GM12878 (cell line): ENCODE measurements at regions not wholly inside any gene's neighbourhood (a gene's known extent, or its start where the extent isn't known, plus 50 kb on each side); places are given as distances from the start of the nearest gene placed in this dataset.

Experiments
- ATAC-seq: fragments of 200-7000 bp; cut with Tn5 transposase; 3 replicates; pipeline ENCODE4 v1.9.1; 2020; ENCODE audit warnings: mild to moderate bottlenecking, moderate library complexity
- BruUV-seq: library from RNA; stranded (reverse); fragments of 400-500 nt; replicated peaks from 2 replicates; lab custom pipeline; 2021; lab: Mats Ljungman, UMichigan
- CTCF ChIA-PET: fragments of 300-600 bp; sonication (Branson Sonifier 250); formaldehyde crosslinking; extraction: SDS; loops from one replicate; lab custom pipeline; 2021; ENCODE audit warnings: inconsistent platforms; lab: Yijun Ruan, JAX
- POLR2A ChIA-PET: fragments of 350-600 bp; formaldehyde crosslinking; extraction: SDS; loops from one replicate; lab custom pipeline; 2021; ENCODE audit warnings: inconsistent platforms; lab: Charles Lee
- RAD21 ChIA-PET: fragments of 300-600 bp; sonication (Branson Sonifier 250); formaldehyde crosslinking; loops from one replicate; lab custom pipeline; 2023; ENCODE audit warnings: antibody characterized with exemption; ENCODE audit not compliant: unreplicated experiment; lab: Charles Lee
- SMC1A ChIA-PET: fragments of 300-600 bp; sonication (Branson Sonifier 250); formaldehyde crosslinking; loops from one replicate; lab custom pipeline; 2023; ENCODE audit not compliant: unreplicated experiment, uncharacterized antibody; lab: Charles Lee
- DNase-seq: peaks from one replicate; pipeline ENCODE4 v3.0.0-alpha.2; 2011; ENCODE audit warnings: low read depth, low spot score
- FAIRE-seq: peaks from 3 replicates; lab custom pipeline; 2011; peaks lifted over from hg19 to GRCh38; lab: Jason Lieb, UNC
- H2AFZ ChIP-seq: 2 replicates; pipeline ENCODE4 v1.6.0; 2011; ENCODE audit warnings: low read depth, low read length, control low read depth; ENCODE audit not compliant: control insufficient read depth
- H3K27ac ChIP-seq: 2 replicates; pipeline ENCODE4 v1.5.1; 2011; ENCODE audit warnings: control low read depth; ENCODE audit not compliant: control insufficient read depth, insufficient read depth
- H3K27me3 ChIP-seq, 2 experiments: replicated peaks in 1 of 2; 2 replicates each; pipeline versions ENCODE4 v1.6.0 to v1.6.1; 2011; ENCODE audit warnings: low read length in 1 of 2; ENCODE audit not compliant: control insufficient read depth in 2 of 2, insufficient read depth in 2 of 2
- H3K36me3 ChIP-seq, 2 experiments: 2 replicates each; pipeline ENCODE4 v1.5.1; 2011; ENCODE audit warnings: low read length in 1 of 2; ENCODE audit not compliant: control insufficient read depth in 2 of 2, insufficient read depth in 2 of 2
- H3K4me1 ChIP-seq: 2 replicates; pipeline ENCODE4 v1.6.1; 2011; ENCODE audit warnings: mild to moderate bottlenecking, low read length, moderate library complexity, mixed read lengths; ENCODE audit not compliant: control insufficient read depth, insufficient read depth
- H3K4me2 ChIP-seq: 2 replicates; pipeline ENCODE4 v1.6.0; 2011; ENCODE audit warnings: control low read depth; ENCODE audit not compliant: control insufficient read depth, insufficient read depth
- H3K4me3 ChIP-seq: fragments of 200-600 bp; sonication (generic); 2 replicates; pipeline ENCODE4 v1.5.1; 2016
- H3K79me2 ChIP-seq: 2 replicates; pipeline ENCODE4 v1.6.0; 2011; ENCODE audit warnings: low read length; ENCODE audit not compliant: control insufficient read depth, insufficient read depth
- H3K9ac ChIP-seq: 2 replicates; pipeline ENCODE4 v1.8.0; 2011; ENCODE audit warnings: low read length, control low read depth, mixed read lengths; ENCODE audit not compliant: control insufficient read depth, insufficient read depth
- H3K9me3 ChIP-seq: replicated peaks from 3 replicates; pipeline ENCODE4 v1.5.1; 2011; ENCODE audit warnings: mild to moderate bottlenecking, low read length; ENCODE audit not compliant: control insufficient read depth, insufficient read depth
- H4K20me1 ChIP-seq: 2 replicates; pipeline ENCODE4 v1.6.0; 2011; ENCODE audit not compliant: control insufficient read depth, insufficient read depth
- ATF3 ChIP-seq: IDR thresholded peaks from 2 replicates; pipeline ENCODE4 v1.6.1; 2011; ENCODE audit warnings: low read depth, mild to moderate bottlenecking, low read length, moderate library complexity, borderline replicate concordance; ENCODE audit errors: extremely low read depth
- CBX5 ChIP-seq: sonication (generic); IDR thresholded peaks from 2 replicates; pipeline ENCODE4 v1.6.1; 2016; ENCODE audit warnings: low read depth, moderate library complexity, mild to moderate bottlenecking, inconsistent platforms
- IKZF1 ChIP-seq: fragments of 450-650 bp; conservative IDR thresholded peaks from 2 replicates; pipeline ENCODE4 v1.6.1; 2017; ENCODE audit warnings: antibody characterized with exemption, mild to moderate bottlenecking
- MAX ChIP-seq: IDR thresholded peaks from 2 replicates; pipeline ENCODE4 v1.6.1; 2012; ENCODE audit warnings: low read depth, low read length, improper control_type of control experiment
- POLR2A ChIP-seq: IDR thresholded peaks from 2 replicates; pipeline ENCODE4 v1.6.1; 2011; ENCODE audit warnings: low read depth, mild to moderate bottlenecking, low read length
- REST ChIP-seq: IDR thresholded peaks from 2 replicates; pipeline ENCODE4 v1.6.1; 2012; ENCODE audit warnings: mild to moderate bottlenecking, low read depth, low read length
- SUPT20H ChIP-seq: IDR thresholded peaks from 2 replicates; pipeline ENCODE4 v1.6.1; 2011; ENCODE audit warnings: low read depth, mild to moderate bottlenecking, low read length, moderate library complexity, borderline replicate concordance; ENCODE audit not compliant: control insufficient read depth
- WGBS: methylation state at CpG from one replicate; pipeline ENCODE4 v1.1.6; 2016; ENCODE audit warnings: low lambda C conversion rate; ENCODE audit not compliant: insufficient replicate concordance, insufficient coverage; ENCODE audit errors: missing lambda C conversion rate; 5-methylcytosine and 5-hydroxymethylcytosine counted together
- in situ Hi-C: fragments of 300-500 bp; cut with MboI; formaldehyde crosslinking; loops from 9 replicates; pipeline ENCODE4 v1.14.3; 2018; ENCODE audit warnings: mixed read lengths
- intact Hi-C: fragments of 100-400 bp; cut with micrococcal nuclease; formaldehyde crosslinking; loops from one replicate; pipeline ENCODE4 v1.14.2; 2022; ENCODE audit not compliant: unreplicated experiment

DNA sequence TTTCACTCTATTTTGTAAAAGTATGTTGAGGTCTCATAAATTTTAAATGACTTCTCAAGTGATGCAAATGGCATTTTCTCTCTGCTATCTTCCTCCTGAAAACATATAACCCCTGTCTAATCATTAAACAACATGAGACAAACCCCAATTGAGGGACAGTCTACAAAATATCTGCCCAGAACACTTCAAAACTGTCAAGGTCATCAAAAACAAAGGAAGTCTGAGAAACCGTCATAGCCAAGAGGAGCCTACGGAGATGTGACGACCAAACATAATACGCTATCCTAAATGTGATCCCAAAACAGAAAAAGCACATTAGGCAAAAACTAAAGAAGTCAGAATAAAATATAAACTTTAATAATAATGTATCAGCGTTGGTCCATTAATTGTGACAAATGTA, 282.3 kb upstream of the SEMA3C start:
- Histone ChIP-seq H3K9ac (no peak overlapping the region), H2AFZ (no peak overlapping the region), H3K4me1 (no peaks in the 10 kb centered on the region), H3K4me2 (no peak overlapping the region), H4K20me1 (no peaks in the 10 kb centered on the region), H3K36me3 (no peaks in the 10 kb centered on the region), H3K9me3 (no peaks in the 10 kb centered on the region), H3K79me2 (no peaks in the 10 kb centered on the region), H3K4me3 (no peak overlapping the region), H3K27me3 (no peaks in the 10 kb centered on the region), H3K27ac (no peak overlapping the region)
- DNase-seq: no peak
- intact Hi-C loops: no loop called here
- WGBS: 46% methylated on average over 5 of the region's 5 CpGs
- in situ Hi-C loops: no loop called here
- no TSS peak for BruUV-seq
- CTCF ChIA-PET: no interaction called here
- SMC1A ChIA-PET: no interaction called here
- POLR2A ChIA-PET: no interaction called here
- FAIRE-seq: no peak
- ATAC-seq: no peak
- TF ChIP-seq ATF3 (no peak), IKZF1 (no peak), CBX5 (no peak), REST (no peak), POLR2A (no peak), SUPT20H (no peak), MAX (no peak)
- RAD21 ChIA-PET: no interaction called here
